NCI-H524 (cell line): ENCODE measurements at regions not wholly inside any gene's neighbourhood (a gene's known extent, or its start where the extent isn't known, plus 50 kb on each side); places are given as distances from the start of the nearest gene placed in this dataset.
A peak's percentile ranks its signal among the peaks of the same experiment; 100 is the strongest.

Experiments used
- DNase-seq, 2 experiments: peaks; one replicate each; lab custom pipeline; 2025; lab: John Stamatoyannopoulos, UW

DNA sequence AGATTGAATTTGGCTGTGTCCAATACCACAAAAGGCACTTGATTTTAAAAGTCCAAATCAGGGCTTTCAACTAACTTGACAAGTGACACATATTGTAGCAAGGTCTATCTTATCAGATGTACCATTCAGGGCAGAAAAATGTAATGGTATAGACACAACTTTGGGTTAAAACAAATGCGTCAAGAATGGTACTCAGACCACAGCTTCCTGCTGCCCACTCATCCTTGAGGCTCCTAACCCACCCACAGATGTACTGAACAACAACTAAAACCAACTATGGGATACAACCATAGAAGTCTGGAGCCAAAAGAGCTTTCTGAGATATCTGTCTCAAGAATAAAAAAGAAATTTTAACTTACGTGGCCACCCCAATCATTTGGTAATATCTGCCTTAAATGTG, 105.2 kb downstream of the RBM43 start:
- no peak for DNase-seq

DNA sequence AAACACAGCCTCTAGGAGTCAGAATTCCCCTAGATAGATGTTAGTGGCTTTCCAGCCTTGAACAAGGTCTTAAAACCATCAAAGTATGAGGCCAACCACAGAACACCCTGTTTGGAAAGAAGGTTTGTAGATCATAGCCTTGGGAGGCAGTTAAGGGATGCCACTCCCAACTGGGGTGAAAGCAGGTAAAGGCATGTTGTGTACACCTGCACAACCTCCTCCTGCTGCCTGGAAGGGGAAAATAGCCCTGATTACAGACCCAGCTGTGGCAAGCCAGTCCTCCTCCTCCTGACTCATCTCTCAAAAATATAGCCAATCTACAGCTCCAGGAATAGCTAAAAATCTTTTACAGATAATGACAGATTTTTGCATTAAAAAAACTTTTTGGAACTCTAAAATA, 108.1 kb downstream of the RBM43 start:
- no peak for DNase-seq

DNA sequence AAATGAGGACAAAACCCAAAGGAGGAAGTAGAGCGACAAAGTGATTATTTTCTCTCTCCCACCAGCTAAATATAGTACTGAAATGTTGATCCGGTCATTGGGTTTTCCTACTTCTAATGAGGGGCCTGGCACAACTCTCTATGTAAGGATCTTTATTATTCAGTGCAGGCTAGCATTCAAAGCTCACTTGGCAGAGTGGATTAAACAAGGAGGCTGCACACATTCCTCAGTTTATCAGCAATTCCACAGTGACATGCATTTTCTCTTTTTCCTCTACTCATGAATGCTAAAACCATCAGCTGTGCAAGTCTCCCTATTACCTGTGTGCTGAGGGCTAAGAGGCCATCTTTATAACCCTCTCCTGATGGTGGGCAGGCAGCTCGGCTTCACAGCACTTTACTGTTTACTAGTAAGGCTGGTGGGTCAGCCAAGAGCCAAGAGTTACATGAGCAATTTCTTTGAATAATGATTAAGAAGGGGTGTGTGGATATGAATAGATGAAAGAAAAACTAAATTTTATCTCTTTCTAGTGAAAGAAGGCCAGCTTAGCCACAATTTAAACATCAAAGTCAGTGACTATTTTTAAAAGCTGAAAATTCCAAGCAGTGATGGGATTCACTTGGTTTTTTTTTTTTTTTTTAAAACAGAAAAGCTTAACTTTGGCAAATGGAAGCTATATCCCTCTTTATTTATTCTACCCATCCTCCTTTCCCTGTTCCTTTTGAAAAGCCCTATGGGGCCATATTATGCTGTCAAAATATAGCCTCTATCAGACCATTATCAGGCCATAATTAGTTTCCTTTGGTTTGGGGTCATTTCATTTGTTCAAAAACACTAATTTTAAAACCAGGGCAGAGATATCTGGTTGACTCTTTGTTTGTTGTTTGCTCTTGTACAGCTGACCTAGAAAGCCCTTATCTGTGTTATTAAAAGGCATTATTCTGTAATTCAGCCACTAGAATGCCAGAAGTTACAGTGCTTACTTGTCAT, 111.0 kb downstream of the RBM43 start:
- no peak for DNase-seq

DNA sequence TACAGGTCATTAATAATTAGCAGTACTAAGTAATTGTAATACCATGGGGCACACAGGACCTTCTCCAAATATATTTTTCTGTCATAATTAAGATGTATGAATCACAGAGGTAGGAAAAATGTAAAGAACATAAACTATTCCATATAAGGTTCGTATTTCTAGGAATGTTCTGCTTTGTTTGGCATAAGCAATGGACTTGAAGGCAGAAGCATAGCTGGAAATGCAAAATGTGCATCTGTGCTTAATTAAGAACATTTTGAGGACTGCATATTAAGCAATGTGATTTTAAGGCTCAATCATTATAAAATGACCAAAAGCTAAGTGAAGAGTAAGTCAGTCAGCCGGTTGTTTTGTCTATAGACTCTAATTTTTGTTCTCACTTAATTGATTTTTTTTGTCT, 123.2 kb downstream of the RBM43 start:
- no peak for DNase-seq

DNA sequence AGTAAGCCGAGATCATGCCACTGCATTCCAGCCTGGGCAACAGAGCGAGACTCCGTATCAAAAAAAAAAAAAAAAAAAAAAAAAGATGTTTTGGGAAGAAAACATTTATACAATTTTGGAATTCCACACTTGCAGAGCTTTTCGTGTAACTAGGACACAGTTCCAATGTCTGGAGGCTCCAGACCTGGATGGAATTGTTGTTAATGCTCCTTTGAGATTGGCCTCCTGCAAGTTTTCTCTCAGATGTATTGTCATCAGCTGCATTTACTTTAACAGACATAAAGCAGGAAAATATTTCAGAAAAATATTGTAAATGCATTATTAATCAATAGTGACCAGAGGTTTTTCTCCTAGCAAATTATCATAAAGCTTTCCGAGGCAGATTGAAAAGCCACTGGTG, 124.1 kb downstream of the RBM43 start:
- DNase-seq: no peak

DNA sequence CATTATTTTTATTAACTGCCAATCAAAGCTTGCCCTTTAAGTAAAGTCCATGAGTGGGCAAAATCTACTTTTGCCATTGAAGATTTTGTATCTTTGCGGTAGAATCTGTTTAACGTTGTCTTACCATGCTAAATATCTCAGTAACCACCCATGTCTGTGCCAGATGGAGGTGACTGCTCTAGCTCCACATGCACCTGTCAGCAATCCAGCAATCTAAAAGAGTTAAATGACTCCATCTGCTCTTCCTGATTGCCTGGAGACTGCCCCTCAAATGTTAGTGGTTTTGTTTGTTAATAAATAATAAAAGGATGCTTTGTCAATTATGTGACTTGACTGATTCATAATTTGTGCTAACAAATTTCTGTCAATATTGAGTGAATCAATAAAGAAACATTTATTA, 141.7 kb downstream of the RBM43 start:
- peak; percentile 57 to 80 for DNase-seq

DNA sequence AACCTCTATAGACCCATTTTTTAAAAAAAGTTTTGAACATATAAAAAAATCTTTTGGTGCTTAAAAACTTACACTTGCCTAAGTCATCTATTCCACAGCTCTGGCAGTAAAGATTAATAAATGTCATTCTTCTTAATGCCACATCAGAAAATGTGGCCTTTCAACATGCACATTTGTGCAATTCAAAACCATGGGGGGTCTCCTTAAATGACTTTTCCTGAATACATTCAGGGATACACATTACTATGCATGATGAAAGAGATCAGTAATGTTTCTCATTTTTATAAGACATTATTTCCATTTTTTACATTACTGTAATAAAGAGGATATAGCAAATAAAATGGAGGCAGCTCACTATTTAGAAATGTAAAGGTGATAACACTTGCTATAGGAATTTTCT, 142.3 kb downstream of the RBM43 start:
- no peak for DNase-seq

DNA sequence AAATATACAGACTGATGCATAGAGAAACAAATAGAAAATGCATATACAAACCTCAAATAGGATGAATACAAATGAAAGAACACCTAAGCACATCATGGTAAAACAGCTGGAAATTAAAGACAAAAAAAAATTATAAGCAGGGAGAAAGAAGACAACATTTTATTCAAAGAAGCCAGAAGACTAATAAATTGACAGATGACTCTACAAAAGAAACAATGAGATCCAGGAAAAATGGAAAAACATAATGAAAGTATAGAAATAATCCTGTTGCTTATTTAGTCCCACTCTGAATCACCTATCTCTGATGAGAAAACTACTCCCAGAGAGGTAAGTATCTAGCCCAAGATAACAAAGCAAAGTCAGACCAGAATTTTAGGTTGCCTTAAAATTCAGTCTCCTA, 143.4 kb downstream of the RBM43 start:
- no peak for DNase-seq

DNA sequence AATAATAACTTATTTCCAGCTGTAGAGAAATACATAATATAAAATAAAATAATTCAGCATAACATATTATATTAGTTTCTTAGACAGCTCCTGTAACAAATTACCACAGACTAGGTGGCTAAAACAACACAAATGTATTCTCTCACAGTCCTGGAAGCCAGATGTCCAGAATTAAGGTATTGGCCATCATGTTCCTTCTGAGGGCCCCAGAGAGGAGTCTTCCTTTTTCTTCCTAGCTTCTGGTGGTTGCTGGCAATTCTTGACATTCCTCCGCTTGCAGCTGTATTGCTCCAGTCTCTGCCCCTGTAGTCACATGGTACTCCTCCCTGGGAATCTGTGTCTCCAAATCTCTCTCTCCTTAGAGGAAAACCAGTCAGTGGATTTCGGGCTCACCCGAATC, 146.8 kb downstream of the RBM43 start:
- DNase-seq: no peak

DNA sequence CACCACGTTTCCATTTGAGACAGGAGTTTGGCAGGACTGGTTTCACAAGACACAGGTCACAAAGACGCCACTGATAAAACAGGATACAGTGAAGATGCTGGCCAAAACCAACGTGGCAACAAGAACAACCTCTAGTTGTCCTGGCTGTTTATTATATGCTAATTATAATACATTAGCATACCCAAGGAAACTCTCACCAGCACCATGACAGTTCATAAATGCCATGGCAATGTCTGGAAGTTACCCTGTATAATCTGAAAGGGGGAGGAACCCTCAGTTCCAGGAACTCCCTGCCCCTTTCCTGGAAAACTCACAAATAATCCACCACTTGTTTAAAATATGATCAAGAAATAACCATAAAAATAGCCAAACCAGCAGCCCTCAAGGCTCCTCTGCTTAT, 148.3 kb downstream of the RBM43 start:
- no peak for DNase-seq

DNA sequence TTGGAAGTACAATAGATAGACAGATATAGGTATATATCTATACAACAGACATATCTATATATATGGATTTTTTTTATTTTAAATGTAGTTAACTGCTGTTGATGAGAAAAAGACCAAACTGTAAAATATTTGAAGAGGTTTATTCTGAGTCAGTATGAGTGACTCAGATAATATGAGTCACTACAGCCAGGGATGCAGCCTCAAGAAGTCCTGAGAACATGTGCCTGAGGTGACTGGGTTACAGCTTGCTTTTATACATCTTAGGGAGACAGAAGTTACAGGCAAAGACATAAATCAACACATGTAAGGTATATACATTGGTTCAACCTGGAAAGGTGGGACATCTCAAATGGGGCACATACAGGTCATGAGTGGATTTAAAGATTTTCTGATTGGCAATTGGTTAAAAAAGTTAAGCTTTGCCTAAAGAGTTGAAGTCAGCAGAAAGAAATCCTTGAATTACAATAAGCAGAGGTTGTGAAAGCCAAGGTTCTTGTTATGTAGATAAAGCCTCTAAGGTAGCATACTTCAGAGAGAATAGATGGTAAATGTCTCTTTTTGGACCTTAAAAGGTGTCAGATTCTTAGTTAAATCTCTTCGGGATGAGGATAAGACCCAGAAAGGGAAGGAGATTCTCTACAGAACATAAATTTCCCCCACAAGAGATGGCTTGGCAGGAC, 149.9 kb downstream of the RBM43 start:
- no peak for DNase-seq

DNA sequence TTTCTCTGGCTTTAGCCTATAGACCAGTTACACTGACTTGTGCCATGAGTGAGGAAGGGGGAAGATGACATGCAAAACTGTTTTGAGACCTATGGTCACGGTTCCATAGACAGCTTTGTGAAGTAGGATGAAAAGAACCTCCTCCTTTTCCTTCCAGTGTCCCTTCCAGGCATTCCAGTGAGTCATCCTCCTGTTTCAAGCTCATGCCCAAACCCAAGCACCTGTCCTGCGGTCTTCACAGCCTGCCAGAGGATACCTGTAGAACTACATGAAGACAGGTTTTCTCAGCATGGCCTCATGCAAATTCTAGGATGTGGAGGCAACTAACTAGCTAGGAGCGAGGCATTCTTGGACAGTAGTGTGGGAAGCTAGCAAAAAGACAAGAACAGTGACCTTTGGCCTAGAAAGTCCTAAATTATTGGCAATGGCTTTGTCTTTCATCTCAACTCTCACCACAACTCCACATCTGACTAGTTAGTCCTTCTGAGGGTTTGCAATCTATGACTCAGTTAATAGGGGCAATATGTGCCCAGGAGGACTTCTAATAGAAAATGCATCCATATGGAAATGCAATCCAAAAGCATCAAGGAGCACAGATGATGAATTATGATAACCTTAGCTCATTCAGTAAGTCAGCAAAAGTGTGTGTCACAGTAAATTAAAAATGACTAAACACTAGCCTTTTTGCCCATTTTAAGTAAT, 154.7 kb downstream of the RBM43 start:
- DNase-seq: no peak

DNA sequence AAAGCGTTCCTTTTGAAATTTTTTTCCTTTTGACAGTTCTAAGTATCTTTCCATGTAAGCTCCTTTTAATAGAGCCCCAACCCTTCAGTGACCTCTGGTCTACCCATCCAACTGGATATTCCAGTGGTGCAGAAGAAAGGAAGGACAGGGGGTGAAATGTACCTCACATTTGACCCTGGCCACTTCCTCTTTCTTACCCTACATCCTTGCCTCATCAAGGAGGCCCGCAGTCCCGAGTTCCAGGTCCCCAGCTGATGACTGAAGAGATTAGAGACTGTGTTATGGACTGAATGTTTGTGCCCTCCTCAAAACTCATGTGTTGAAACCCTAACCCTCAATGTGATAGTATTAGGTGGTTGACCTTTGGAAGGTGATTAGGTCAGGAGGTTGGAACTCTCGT, 158.1 kb downstream of the RBM43 start:
- DNase-seq: no peak

DNA sequence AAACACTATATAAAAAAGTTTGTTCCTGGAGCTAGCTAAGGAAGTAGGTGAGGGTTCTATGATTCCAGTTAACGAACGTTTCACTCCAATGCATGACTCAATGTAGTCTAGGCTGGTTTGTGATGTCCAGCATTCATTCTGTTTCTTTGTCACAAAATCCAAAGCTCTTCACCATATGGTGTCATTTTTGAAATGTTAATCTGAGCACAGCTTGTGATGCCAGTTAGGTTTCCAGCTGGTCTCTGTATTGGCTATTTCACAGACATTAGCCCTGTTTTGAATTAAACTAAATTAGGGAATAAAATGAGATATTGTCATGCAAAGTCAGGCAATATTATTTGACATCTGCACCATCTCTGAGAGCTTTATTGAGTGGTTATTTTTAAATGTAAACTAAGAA, 159.4 kb downstream of the RBM43 start:
- peak; percentile 75 to 89 for DNase-seq

DNA sequence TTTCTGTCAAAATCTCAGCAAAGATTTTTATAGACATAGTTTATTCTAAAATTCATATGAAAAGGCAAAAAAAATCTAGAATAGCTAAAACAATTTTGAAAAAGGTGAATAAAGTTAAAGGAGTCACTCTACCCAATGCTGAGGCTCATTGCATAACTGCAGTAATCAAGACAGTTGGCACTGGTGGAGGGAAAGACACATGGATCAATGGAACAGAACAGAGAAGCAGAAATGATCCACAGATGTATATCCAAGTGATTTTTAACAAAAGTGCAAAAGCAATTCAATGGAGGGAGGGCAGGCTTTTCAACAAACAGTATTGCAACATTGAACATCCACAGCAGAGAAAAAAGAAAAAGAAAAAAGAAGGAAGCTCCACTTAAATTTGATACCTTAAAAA, 162.8 kb downstream of the RBM43 start:
- no peak for DNase-seq

DNA sequence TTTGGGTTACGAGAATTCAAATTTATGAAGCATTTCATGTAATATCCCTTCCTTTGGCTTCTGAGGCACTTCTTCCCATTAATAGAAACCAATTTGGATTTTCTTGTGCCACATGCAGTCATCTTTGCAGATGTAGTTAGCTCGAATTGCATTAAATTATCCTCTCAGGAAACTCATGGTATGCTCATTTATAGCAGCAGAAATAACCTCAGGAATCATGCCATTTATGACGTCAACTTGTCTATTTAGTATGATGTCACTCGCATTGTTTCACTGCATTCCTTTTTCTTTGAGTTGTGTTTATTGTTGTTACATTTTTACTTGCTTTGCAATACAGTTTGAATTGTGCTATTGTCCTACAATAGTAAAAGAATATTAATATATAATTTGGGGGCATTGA, 163.8 kb downstream of the RBM43 start:
- no peak for DNase-seq

DNA sequence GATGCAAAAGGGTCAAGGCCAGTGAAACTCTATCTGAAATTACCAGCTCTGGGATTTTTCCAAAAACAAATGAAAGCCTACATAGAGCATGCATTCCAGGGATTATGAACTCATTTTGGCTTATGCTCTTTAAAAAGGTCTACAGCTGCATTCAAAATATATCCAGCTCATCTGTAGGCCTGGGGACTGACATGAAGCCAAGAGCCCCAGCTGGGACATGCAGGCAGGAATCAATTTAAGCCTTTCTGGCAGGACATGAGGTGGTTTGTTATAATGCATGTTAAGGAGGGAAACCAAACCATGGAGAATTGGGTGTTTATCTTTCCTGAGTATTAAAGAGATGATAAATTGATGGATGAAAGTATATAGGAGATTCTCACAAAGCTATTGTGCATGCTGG, 164.5 kb downstream of the RBM43 start:
- DNase-seq: peak in 1 of 2 experiments; percentile 39

DNA sequence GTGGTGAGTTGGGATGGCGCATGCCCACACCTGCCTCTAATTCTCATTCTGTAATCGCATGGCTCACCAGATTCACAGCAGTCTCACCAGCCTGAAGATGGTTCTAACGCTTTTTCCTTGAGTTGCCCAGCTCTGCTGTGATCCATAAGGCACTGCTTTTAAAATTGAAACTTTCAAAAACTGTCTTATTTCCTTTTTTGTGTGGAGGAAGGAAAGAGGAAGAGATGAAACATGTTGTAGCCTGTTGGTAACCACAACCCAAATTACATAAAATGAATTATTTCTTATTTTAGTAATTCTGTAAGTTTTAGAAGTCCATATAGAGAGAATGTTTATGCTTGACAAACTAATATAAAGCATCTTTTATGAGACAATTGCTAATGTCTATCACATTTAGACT, 165.4 kb downstream of the RBM43 start:
- no peak for DNase-seq

DNA sequence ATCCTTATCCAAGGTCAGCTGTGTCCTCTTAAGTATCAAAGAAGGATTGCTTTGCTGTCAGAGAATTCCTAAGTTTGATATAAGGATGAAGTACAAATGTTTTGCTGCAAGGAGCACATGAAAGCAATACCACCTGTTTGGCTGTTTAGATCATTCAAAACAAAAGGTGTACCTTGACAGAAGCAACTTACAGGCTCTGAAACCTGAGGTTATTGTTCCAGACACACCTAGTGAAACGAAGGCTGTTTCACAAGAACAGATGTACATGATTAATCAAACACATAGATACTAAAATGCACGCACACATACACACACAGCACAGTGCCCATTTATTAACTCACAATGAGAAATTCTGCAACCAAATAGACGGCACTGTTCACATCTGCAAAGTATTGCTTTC, 166.2 kb downstream of the RBM43 start:
- DNase-seq: no peak

DNA sequence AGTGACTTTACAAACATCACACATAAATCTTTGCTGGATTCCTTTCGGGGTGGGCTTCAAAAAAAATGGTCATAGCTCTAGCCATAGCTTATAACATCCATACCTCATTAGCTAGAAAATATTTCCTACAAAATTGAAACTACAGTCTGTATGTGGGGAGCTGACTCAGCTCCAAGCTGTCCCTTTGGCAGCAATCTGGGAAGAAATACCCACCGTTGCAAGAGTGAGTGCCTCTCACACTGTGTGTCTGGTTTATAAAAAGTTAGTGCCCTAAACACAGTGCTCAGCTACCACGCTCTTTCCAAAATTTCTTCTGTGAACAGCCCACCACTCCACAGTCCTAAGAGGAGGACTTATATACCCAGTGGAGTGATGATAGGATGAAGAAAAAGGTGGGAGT, 170.1 kb downstream of the RBM43 start:
- no peak for DNase-seq

DNA sequence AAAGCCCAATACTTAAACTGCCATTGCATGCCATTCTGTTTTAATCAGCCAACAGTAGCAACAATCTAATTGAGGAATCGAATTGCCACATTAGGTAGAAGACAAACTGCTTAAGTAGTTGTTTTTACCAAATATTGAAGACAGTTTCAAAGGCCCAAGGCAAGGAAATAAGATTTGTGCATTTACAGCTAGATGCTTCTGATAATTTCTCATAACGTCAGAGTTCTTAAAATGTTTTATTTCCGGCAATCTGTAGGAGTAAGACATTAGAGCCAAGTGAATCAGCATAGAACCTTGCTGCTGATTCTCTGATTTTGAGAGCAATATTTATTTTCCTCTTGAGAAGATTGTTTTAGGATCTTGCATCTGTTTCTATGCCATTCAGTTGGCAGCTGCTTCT, 174.3 kb downstream of the RBM43 start:
- no peak for DNase-seq

DNA sequence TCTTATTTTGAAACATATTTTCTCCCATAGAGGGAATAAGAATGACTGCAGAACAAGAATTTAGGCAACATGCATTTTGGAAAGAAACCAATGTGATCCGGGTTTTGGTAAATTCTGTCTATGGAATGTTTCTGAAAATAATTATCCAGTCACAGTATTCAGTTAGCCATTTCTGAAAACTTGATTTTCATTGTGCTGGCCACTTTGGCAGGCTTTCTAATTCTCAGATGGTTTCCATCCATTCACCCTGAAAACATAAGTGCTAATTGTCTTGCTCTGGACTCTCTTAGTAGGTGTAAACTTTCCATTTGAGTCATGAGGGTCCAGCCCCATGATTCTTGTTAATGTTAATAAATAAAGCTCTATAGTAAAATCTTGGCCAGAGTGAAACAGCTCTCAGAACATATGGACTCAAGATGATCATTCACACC, 176.5 kb downstream of the RBM43 start:
- DNase-seq: no peak
